ENCODE measurements at regions not wholly inside any gene's neighbourhood (a gene's known extent, or its start where the extent isn't known, plus 50 kb on each side); places are given as distances from the start of the nearest gene placed in this dataset.

- TF ChIP-seq CTCF (IDR thresholded peaks at IDR 0.05) (no peak), POLR2A (IDR thresholded peaks at IDR 0.05) (no peak), EP300 (IDR thresholded peaks at IDR 0.05) (no peak), POLR2AphosphoS5 (IDR thresholded peaks at IDR 0.05) (no peak)
Observed at GRCh38 chr4:160877087-160877790, 1286.6 kb downstream of the FSTL5 start.

Measured in upper lobe of left lung (tissue), 4 donors.